HG02798 (cell line): ENCODE measurements at regions not wholly inside any gene's neighbourhood (a gene's known extent, or its start where the extent isn't known, plus 50 kb on each side); places are given as distances from the start of the nearest gene placed in this dataset.
"Not testable (repeated sequence)": the region's sequence is repeated elsewhere in the genome, so short reads cannot be mapped to it uniquely, and the experiment has no call there.

ENCODE experiments used
- ATAC-seq: cut with Tn5 transposase; IDR thresholded peaks from one replicate; pipeline ENCODE4 v1.9.1; 2021; ENCODE audit warnings: mild to moderate bottlenecking; ENCODE audit not compliant: unreplicated experiment, poor library complexity

GRCh38 chr10:30534465-30535144 lies 94.9 kb downstream of the LYZL2 start:
- ATAC-seq: no peak

DNA sequence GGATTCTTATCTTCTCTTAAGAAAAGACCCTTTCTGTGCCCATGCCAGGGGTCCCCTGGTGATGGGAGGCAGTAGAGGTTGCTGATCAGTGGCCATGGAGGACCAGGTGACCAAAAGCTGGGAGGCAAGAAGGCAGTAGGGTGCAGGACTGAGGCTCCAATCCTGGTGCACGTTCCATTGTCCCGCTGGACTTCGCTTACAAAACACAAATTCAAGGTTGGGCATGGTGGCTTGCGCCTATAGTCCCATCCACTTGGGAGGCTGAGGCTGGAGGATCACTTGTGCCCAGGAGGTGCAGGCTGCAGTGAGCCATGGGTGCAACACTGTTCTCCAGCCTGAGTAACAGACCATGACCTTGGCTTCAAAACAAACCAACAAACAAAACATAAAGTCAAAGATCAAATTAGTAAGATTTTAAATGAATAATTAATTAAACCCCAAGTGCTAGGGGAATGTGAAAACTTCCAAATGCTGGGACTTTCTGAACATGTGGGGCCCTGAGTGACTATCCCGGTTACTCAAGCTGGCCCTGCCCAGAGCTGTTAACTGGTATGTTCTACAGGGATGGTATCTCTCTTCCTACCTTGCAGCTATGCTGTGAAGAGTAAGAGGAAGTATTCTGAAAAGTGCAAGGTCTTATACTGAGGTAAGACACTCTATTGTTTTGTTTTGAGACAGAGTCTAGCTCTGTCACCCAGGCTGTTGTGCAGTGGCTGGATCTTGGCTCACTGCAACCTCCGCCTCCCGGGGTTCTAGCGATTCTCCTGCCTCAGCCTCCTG lies 97.6 kb downstream of the LYZL2 start:
- ATAC-seq: no peak

- peak; percentile 82 for ATAC-seq
Observed at GRCh38 chr10:30529373-30529998, 95.5 kb downstream of the MAP3K8 start.

- no peak for ATAC-seq
Observed at GRCh38 chr10:30528429-30528786, 94.4 kb downstream of the MAP3K8 start.

DNA sequence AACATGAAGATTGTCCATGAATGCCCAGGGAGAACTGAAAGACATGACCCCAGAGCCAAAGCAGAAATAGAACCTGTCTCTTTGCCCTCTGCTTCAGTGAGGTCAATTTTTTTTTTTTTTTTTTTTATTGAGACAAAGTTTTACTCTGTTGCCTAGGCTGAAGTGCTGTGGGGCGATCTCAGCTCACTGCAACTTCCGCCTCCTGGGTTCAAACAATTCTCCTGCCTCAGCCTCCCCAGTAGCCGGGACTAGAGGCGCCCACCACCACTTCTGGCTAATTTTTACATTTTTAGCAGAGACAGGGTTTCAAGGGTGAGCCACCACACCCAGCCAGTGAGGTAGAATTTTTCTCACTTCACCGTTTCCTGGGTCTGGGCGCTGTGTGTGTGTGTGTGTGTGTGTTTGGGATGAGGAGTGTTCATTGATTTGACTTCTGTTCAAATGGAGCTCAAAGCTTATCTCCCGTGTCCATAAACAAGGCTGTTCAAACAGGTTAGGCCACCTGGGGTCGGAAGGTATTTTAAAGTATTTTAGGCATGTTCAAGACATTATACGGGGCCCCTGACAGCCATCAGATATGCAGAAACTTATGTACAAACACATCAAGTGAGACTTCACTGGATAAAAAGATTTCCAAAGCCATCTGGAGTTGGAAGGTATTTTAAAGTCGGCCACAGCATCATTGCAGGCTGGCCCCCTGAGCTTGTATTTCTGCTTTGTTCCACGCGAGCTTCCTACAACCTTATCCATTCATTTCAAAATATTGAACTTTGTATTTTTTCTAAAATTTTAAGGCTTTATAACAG lies 93.8 kb downstream of the MAP3K8 start:
- ATAC-seq: no peak

DNA sequence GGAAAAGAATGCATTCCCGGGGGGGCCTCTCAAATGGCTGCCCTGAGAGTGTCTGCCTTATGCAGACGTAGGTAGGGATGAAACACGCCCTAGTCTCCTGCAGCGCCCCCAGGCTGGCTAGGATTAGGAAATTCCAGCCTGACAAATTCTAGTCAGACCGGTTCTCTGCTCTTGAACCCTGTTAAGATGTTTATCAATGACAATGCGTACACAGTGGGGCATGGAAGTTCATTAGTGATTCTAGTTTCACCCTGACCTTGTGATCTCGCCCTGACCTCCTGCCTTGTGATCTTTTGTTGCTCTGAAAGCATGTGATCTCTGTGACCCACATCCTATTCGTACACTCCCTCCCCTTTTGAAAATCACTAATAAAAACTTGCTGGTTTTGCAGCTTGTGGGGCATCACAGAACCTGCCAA lies 88.7 kb downstream of the MAP3K8 start:
- ATAC-seq: not testable (repeated sequence)

- ATAC-seq: no peak
Observed at GRCh38 chr10:30518907-30519306, 84.9 kb downstream of the MAP3K8 start.
